LNCaP clone FGC (cell line): ENCODE measurements at regions not wholly inside any gene's neighbourhood (a gene's known extent, or its start where the extent isn't known, plus 50 kb on each side); places are given as distances from the start of the nearest gene placed in this dataset.

Experiments
- DNase-seq: peaks from one replicate; pipeline ENCODE4 v3.0.0-alpha.2; 2011; ENCODE audit warnings: low read depth
- H3K4me3 ChIP-seq: 2 replicates; pipeline ENCODE4 v1.5.1; 2011; ENCODE audit warnings: mild to moderate bottlenecking, low read depth, low read length, control low read depth
- TF ChIP-seq, protein P1 (sequence below): IDR thresholded peaks from 2 replicates; pipeline ENCODE4 v1.5.1; 2012; ENCODE audit warnings: mild to moderate bottlenecking; ENCODE audit not compliant: control insufficient read depth, insufficient read depth; ENCODE audit errors: extremely low read depth

DNA sequence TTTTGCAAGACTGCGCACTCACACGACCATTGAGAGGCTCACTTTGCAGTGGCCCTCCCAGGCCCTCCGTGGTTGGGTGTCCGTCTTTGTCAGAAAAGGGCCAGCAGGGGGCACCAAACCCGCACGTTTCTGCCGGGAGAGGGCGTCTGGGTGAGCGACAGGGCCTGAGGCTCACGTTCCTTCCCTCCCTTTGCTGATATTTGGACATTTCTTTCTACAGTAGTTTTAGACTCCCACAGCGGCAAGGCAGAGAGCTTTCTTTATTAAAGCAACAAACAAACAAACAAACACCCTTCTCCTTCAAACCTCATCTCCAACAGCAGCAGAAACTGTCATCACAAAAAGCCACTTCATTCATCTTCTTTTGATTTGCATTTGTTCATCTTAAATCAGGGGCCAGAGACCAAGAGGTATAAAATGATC is 79.2 kb upstream of the WDR26 start:
- DNase-seq, result peak; percentile 22
- H3K4me3 ChIP-seq, result no peak overlapping the region
- TF ChIP-seq, protein P1, sequence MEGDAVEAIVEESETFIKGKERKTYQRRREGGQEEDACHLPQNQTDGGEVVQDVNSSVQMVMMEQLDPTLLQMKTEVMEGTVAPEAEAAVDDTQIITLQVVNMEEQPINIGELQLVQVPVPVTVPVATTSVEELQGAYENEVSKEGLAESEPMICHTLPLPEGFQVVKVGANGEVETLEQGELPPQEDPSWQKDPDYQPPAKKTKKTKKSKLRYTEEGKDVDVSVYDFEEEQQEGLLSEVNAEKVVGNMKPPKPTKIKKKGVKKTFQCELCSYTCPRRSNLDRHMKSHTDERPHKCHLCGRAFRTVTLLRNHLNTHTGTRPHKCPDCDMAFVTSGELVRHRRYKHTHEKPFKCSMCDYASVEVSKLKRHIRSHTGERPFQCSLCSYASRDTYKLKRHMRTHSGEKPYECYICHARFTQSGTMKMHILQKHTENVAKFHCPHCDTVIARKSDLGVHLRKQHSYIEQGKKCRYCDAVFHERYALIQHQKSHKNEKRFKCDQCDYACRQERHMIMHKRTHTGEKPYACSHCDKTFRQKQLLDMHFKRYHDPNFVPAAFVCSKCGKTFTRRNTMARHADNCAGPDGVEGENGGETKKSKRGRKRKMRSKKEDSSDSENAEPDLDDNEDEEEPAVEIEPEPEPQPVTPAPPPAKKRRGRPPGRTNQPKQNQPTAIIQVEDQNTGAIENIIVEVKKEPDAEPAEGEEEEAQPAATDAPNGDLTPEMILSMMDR, result peak; percentile 97

DNA sequence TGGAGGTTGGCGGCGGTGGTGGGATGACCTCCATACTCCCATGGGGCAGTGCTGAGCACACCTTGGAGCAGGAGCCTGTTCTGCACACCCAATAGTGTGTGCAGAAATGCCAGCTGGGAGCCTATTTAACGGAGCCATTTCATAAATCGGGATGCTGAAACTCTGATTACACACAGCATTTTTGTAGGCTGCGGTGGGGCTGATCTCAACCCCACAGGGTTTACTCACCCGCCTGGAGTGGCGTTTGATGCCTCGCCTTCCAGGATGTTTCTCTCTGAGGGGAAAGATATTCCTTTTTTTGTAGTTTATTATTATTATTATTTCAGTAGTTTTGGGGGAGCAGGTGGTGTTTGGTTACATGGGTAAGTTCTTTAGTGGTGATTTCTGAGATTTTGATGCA is 82.6 kb upstream of the WDR26 start:
- no peak for DNase-seq
- no peak overlapping the region for H3K4me3 ChIP-seq
- TF ChIP-seq, protein P1, result no peak

DNA sequence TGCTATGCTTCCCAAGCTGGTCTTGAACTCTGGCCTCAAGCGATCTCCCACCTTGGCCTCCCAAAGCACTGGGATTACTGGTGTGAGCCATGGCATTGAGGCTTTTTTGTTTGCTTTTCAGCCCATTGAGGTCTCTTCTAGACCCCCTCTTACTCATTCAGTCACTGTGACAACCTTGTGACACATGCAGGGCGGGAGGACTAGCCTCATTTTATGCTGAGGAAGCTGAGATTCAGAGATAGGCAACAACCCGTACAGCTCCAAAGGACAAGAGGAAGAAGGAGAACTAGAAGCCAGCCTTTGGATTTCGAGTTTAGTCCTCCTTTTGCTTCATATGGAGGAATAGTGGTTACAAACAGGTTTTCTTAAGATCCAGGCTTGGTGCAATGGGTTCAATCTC is 83.9 kb upstream of the WDR26 start:
- no peak for DNase-seq
- TF ChIP-seq, protein P1, result no peak

DNA sequence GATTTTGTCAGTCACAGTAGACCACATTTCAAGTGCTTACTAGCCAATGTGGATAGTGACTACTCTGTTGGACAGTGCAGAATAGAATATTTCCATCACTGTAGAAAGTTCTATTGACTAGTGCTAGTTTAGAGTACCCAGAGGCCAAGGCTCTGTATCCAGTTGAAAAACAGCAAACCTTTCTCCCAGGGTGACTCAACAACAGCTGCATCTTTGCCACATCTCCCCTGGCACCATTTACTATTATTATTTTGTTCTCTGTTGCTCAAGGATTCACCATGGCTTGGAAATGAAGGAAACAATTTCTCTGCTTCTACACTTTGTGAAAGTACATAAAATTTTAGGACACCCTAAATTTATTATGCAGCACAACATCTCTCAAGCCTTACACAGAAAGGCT is 85.3 kb upstream of the WDR26 start:
- TF ChIP-seq, protein P1, result no peak
- no peak for DNase-seq
- no peak overlapping the region for H3K4me3 ChIP-seq

More for the DNA sequence above, 83.9 kb upstream of the WDR26 start:
- H3K4me3 ChIP-seq, result no peak overlapping the region

DNA sequence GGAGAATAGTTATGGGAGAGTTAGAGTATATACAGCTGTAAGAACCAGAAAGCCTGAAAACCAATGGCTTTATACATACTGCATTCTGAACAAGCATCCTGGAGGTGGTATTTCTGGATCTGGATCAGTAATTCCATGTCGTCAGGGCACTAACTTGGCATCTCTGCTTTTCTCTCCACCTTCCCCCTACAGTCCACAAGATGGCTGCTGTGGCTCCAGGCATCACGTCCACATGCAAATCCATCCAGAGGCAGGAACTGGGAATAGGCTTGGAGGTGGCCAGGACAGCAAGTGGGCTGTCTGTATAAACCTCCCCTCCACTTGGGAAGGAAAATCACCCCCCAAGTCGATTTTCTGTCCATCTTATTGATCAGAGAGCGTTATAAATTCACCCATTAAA is 86.2 kb upstream of the WDR26 start:
- H3K4me3 ChIP-seq, result no peak overlapping the region
- TF ChIP-seq, protein P1, result no peak
- DNase-seq, result no peak

DNA sequence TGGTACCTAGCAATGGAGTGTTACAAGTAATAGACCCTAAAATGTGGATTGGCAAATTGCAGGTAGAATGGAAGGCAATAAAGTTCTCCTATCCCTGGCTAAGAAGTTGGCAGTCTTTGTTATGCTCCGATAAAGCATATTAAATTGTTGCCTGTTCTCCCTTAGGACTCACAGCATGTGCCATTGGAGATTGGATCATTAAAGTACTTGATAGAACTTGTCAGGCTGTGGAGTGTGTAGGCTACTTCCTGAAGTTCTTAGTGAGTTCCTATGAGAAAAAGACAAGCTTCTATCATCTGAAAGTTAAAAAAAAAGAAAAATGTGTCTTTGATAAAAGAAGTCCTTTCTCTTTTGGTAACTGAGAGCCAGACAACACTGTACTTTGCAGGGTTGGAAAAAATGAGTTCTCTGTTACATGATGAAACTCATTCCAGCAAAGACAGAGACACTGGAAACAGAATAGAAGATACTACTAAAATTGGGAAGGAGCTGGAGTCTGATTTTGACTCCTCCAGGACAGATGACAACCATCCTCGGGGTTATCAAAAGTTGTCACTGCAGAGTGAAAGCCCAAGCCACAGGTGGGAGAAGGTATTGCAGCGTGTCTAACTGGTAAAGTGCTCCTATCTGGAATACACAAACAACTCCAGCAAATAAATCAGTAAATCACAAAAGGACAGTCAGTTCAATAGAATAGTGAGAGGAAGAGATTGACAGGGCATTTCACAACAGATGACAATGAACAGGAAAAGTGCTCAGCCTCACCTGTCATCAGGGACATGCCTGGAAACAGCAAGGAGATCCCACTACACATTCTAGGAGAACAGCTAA is 87.5 kb upstream of the WDR26 start:
- DNase-seq, result no peak
- H3K4me3 ChIP-seq, result no peak overlapping the region
- TF ChIP-seq, protein P1, result no peak

DNA sequence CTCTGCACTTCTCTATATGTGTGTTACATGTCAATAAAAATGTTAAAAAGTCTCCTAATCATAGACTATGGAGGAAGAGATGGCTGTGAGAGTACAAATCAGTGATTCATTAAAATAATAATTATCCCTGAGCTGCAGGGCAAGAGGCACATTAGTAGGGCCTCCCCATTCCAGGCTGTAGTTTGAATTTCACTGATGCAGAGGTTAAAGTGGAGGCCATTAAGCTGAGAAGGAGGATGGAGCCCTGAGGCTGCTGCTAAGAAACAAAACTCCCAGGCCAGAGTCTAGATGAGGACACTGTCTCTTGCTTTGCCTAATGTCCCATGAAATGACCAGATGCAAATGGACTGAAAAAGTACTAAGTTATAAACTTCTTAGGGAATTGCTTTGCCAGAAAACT is 89.1 kb upstream of the WDR26 start:
- no peak overlapping the region for H3K4me3 ChIP-seq
- TF ChIP-seq, protein P1, result no peak
- DNase-seq, result no peak
